Activated T-helper 2 cell treated with anti-CD3 and anti-CD28 coated beads, Interferon-gamma antibody, Interleukin-2, Interleukin-4, amounts not matched to agents 10 μg/mL and 5 μg/mL and 100 μg/mL, durations not matched to agents 14 hours and 24 hours and 36 hours (primary cell): ENCODE measurements at regions not wholly inside any gene's neighbourhood (a gene's known extent, or its start where the extent isn't known, plus 50 kb on each side); places are given as distances from the start of the nearest gene placed in this dataset.

Source experiments
- DNase-seq: peaks from one replicate; pipeline ENCODE4 v3.0.0; 2021; ENCODE audit warnings: low spot score
- H3K27ac Mint-ChIP-seq: one replicate; pipeline ENCODE4 v1.8.0; 2021; ENCODE audit warnings: mixed read lengths
- H3K27me3 Mint-ChIP-seq: one replicate; pipeline ENCODE4 v1.8.0; 2021; ENCODE audit warnings: low read depth, mixed read lengths
- H3K36me3 Mint-ChIP-seq: one replicate; pipeline ENCODE4 v1.8.0; 2021; ENCODE audit warnings: low read depth, mixed read lengths
- H3K4me1 Mint-ChIP-seq: one replicate; pipeline ENCODE4 v1.8.0; 2021; ENCODE audit warnings: low read depth, mixed read lengths
- H3K4me3 Mint-ChIP-seq: one replicate; pipeline ENCODE4 v1.8.0; 2021; ENCODE audit warnings: low read depth, mild to moderate bottlenecking, moderate library complexity, mixed read lengths
- H3K9me3 Mint-ChIP-seq: one replicate; pipeline ENCODE4 v1.8.0; 2021; ENCODE audit warnings: mixed read lengths
- intact Hi-C: fragments of 100-400 bp; cut with micrococcal nuclease; formaldehyde crosslinking; loops from one replicate; pipeline ENCODE4 v1.15.1; 2023

DNA sequence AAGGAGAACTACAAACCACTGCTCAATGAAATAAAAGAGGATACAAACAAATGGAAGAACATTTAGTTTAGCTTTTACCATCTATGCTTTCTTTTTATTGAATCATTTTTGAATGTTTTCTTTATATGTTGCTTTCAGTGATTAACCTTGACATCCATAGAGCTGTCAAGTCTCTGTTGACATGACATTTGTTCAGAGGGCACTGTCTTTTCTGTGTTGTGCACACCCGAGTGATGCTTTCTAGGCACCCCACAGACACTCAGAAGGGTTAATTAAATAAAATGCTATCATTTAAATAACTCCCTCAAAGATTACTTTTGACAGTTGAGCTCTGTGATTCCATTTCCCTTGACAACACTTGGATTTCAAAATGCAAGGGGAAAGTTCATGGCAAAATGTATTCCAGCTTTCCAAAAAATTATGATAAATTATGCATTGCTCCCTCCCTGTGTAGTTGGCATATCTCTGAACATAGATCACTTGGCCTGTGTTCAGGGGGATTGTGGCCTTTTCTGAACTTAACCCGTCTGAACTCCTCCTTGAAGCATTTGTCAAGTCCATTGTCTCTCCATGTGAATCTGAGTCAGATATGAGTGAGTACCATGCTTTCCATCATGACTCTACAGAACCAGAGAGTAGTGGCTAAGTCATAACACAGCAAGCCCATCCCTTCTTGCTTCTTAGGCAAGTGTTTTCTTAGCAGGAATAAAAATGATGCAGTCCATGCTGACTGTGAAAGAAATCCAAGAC, 372.6 kb downstream of the RPRM start:
- Mint-ChIP-seq H3K27ac (no peak overlapping the region), H3K27me3 (no peaks in the 10 kb centered on the region), H3K4me3 (no peak overlapping the region), H3K4me1 (no peaks in the 10 kb centered on the region), H3K36me3 (no peaks in the 10 kb centered on the region), H3K9me3 (no peaks in the 10 kb centered on the region)
- intact Hi-C loops: no loop called here
- DNase-seq: no peak

DNA sequence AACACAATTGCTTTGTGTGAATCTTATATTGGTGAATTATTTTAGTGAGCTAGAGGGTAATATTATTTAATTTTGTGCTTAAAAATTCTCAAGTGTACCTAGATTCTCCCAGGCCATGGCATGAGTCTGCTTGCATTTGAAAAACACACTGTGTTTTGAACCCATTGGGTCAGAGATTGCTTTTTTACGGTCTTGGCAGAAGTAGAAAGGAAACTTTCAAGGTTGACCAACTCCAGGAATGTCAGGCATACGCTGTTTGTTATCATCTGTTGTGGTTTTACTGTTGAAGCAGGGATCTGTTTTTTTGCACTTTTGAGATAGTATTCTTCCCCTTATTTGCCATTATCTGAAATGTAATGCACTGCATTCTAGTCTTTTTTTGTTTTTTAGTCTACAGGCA, 377.4 kb downstream of the RPRM start:
- no peaks in the 10 kb centered on the region for H3K4me1 Mint-ChIP-seq
- no peak overlapping the region for H3K27ac Mint-ChIP-seq
- H3K9me3 Mint-ChIP-seq: peaks cover 3% of the 10 kb centered on the region
- intact Hi-C loops: no loop called here
- no peak overlapping the region for H3K4me3 Mint-ChIP-seq
- no peak for DNase-seq
- H3K36me3 Mint-ChIP-seq: no peaks in the 10 kb centered on the region
- H3K27me3 Mint-ChIP-seq: no peaks in the 10 kb centered on the region

DNA sequence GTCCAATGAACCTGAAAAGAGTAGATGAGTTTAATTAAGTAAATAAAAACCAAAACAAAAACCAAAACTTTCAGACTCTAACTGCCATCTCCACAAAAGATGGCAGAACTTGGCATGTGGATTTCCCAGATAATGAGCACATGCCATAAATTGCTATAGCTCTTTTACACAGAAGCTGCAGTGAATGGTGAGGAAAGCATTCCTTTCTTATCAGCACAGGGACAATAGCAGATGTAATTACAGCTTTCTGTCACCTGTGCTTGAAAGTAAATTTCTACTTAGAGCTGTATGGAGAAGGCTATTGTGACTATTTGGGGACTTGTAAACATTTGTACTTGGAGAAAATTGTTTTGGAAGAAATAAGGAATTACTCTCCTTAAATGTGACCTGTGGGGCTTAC, 378.4 kb downstream of the RPRM start:
- H3K27ac Mint-ChIP-seq: no peak overlapping the region
- H3K4me1 Mint-ChIP-seq: no peaks in the 10 kb centered on the region
- no peak for DNase-seq
- peaks cover 3% of the 10 kb centered on the region for H3K9me3 Mint-ChIP-seq
- no peak overlapping the region for H3K4me3 Mint-ChIP-seq
- no peaks in the 10 kb centered on the region for H3K27me3 Mint-ChIP-seq
- intact Hi-C loops: no loop called here
- no peaks in the 10 kb centered on the region for H3K36me3 Mint-ChIP-seq

DNA sequence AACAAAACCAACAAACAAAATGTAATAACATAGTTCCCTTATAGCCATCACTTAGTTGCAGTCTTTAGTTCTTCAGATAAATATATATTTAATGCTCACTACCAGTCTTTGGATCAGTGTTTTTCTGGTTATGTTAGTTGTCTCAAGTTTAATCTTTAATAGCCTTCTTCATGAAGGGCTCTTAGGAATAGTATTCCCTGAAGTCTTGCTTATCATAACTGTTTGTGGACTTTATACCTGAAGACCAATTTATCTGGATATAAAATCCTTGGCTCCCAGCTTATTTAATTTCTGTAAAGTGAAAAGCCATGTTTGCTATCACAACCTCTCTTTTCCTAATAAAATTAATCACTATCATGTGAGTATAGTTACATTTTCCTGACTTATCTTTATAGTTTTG, 379.7 kb downstream of the ARL6IP6 start:
- no peak overlapping the region for H3K4me3 Mint-ChIP-seq
- peaks cover 3% of the 10 kb centered on the region for H3K9me3 Mint-ChIP-seq
- intact Hi-C loops: no loop called here
- no peaks in the 10 kb centered on the region for H3K27me3 Mint-ChIP-seq
- H3K4me1 Mint-ChIP-seq: no peaks in the 10 kb centered on the region
- no peaks in the 10 kb centered on the region for H3K36me3 Mint-ChIP-seq
- no peak for DNase-seq
- no peak overlapping the region for H3K27ac Mint-ChIP-seq

DNA sequence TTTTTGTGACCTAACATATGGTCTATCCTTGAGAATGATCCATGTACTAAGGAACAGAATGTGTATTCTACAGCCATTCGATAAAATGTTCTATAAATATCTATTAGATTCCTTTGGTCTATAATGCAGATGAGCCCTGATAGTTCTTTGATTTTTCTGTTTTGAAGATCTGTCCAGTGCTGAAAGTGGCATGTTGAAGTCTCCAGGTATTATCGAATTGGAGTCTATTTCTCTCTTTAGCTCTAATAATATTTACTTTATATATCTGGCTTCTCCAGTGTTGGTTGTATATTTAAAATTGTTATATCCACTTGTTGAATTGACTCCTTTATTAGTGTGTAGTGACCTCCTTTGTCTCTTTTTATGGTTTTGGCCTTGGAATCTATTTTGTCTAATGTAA, 377.9 kb downstream of the ARL6IP6 start:
- H3K4me1 Mint-ChIP-seq: no peaks in the 10 kb centered on the region
- H3K27me3 Mint-ChIP-seq: no peaks in the 10 kb centered on the region
- H3K9me3 Mint-ChIP-seq: peaks cover 8% of the 10 kb centered on the region
- H3K4me3 Mint-ChIP-seq: no peak overlapping the region
- H3K27ac Mint-ChIP-seq: no peak overlapping the region
- no peak for DNase-seq
- intact Hi-C loops: no loop called here
- H3K36me3 Mint-ChIP-seq: no peaks in the 10 kb centered on the region

DNA sequence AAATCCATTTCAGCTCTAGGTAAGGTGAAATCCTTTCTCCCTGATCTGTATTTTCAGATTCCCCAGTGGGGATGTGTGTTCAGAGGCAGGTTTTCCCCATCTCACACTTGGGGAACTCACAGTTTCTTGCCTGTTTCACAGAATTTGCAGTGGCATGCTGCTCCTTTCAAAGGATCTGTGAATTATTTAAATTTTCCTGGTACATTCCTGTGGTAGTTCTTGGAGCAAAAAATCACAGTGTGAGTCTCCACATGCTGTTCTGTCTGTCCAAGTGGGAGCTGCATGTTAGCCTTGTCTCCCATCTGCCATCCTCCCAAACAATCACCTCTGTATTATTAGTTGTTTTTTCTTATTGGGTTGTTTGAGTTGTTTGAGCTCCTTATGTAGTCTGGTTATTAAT, 372.9 kb downstream of the ARL6IP6 start:
- intact Hi-C loops: no loop called here
- Mint-ChIP-seq H3K27ac (no peak overlapping the region), H3K27me3 (no peaks in the 10 kb centered on the region), H3K36me3 (no peaks in the 10 kb centered on the region), H3K4me3 (no peak overlapping the region), H3K4me1 (no peaks in the 10 kb centered on the region), H3K9me3 (peaks cover 5% of the 10 kb centered on the region)
- DNase-seq: no peak

DNA sequence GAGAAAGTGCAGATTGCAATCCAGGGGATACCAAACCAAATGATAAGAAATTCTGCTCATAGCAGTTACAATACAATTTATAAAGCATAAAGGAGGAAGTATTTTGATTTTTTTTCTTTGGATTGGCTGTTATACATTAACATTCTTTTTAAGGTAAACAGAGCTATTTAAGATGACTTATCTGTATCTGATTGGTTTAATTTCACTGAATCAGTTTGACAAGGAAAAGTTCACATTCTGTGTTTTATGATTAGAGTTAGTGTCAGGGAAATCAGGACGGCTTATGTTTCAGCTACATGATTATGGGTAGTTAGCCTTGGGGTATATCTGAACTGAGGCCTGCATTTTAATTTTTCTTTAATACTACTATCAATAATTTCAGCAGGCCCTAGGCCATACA, 360.9 kb downstream of the ARL6IP6 start:
- Mint-ChIP-seq H3K4me1 (no peaks in the 10 kb centered on the region), H3K36me3 (no peaks in the 10 kb centered on the region), H3K27ac (no peak overlapping the region), H3K27me3 (no peaks in the 10 kb centered on the region), H3K9me3 (no peaks in the 10 kb centered on the region), H3K4me3 (no peak overlapping the region)
- intact Hi-C loops: no loop called here
- DNase-seq: no peak

DNA sequence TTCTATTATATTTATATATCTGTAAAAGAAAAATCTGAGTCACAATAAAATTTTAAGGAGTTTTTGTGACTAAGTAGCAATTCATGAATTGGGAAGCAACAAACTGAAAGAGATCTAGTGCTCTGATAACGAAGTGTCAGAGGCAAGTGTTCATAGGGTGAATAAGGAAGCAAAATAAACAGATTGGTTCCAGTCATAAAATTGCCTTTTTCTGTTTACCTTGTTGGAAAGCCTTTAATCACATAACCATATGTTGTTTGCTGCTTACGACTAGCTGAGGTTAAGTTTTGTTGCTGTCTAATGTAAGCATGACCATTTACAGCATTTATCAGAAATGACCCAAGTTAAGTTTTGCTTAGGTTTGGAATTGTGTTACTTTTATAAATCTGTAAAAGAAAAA, 358.9 kb downstream of the ARL6IP6 start:
- H3K27ac Mint-ChIP-seq: no peak overlapping the region
- intact Hi-C loops: no loop called here
- DNase-seq: no peak
- no peaks in the 10 kb centered on the region for H3K27me3 Mint-ChIP-seq
- H3K4me1 Mint-ChIP-seq: no peaks in the 10 kb centered on the region
- no peak overlapping the region for H3K4me3 Mint-ChIP-seq
- no peaks in the 10 kb centered on the region for H3K9me3 Mint-ChIP-seq
- H3K36me3 Mint-ChIP-seq: no peaks in the 10 kb centered on the region

DNA sequence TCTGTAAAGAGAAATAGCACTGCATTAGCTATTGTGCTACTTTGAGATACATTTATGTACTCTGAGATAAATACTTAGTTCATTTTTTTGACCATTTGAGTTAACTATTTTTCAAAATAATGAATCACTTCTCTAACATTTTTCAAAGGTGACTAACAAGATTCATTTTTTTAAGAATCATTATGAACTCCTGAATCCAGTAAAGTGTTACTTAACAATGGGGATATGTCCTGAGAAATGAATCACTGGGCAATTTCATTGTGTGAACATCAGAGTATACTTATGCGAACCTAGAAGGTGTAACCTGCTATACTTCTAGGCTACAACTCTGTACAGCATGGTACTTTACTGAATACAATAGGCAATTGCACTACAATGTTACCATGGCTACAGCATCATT, 355.8 kb downstream of the ARL6IP6 start:
- Mint-ChIP-seq H3K4me1 (no peaks in the 10 kb centered on the region), H3K27me3 (no peaks in the 10 kb centered on the region), H3K36me3 (no peaks in the 10 kb centered on the region), H3K27ac (no peak overlapping the region), H3K4me3 (no peak overlapping the region), H3K9me3 (no peaks in the 10 kb centered on the region)
- intact Hi-C loops: no loop called here
- no peak for DNase-seq

DNA sequence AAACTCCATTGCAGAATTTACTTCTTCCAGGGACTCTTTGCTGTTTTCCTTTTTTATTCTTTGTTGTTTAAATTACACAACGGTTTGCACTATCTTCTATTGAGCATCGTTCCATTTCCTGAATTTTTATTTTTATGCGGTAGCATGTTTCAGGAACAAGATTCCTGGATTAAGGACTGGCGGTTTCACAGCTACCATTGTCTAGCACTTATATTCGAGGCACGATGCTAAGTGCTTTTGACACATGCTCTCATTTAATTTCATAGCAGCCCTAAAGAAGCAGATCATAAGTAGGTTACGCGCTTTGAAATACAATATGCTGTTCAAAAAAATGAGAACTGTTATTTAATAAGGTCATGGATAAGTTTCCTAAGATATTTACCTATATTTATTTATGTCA, 354.4 kb downstream of the ARL6IP6 start:
- no peaks in the 10 kb centered on the region for H3K9me3 Mint-ChIP-seq
- H3K36me3 Mint-ChIP-seq: no peaks in the 10 kb centered on the region
- H3K4me1 Mint-ChIP-seq: no peaks in the 10 kb centered on the region
- H3K27me3 Mint-ChIP-seq: no peaks in the 10 kb centered on the region
- DNase-seq: no peak
- no peak overlapping the region for H3K4me3 Mint-ChIP-seq
- H3K27ac Mint-ChIP-seq: no peak overlapping the region
- intact Hi-C loops: no loop called here

DNA sequence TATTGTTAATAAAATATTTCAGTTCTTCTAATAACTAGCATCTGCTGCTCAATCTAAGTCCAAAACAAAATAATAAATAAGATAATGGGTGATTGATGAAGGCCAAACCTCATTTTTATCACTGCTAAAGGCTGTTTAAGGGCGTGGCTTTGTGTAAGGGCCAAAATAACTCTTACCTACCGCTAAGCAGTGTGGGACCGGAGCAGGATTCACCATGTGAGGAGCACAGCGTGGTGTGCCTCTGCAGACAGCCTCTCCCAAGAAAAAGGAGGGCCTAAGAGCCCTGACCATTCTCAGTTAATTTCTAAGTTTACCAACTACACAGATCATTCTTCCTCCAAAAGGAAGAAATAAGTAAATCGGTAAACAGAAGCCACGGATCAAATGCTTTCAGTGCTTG, 353.7 kb downstream of the ARL6IP6 start:
- Mint-ChIP-seq H3K4me1 (no peaks in the 10 kb centered on the region), H3K27me3 (no peaks in the 10 kb centered on the region), H3K9me3 (no peaks in the 10 kb centered on the region), H3K36me3 (no peaks in the 10 kb centered on the region), H3K4me3 (no peak overlapping the region), H3K27ac (no peak overlapping the region)
- intact Hi-C loops: no loop called here
- no peak for DNase-seq

DNA sequence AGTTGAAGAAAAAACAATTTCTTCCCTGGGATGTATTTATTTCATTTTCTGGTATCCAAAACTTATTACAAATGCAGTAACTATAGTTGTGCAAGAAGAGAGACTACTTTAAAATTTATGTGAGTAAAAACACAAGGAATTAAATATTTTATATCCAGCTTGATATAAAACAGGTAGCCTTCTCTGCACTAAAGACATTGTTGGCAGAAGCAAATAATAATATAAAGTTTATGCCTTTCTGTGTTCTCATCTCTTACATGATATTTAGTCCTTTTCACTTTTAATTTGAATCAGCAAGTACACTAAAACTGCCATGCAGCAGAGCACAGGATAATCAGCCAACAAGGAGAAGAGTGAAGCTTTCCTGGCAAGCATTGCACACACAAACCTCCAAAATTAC, 352.7 kb downstream of the ARL6IP6 start:
- Mint-ChIP-seq H3K27ac (no peak overlapping the region), H3K4me1 (no peaks in the 10 kb centered on the region), H3K4me3 (no peak overlapping the region), H3K36me3 (no peaks in the 10 kb centered on the region), H3K9me3 (no peaks in the 10 kb centered on the region), H3K27me3 (no peaks in the 10 kb centered on the region)
- no peak for DNase-seq
- intact Hi-C loops: no loop called here

DNA sequence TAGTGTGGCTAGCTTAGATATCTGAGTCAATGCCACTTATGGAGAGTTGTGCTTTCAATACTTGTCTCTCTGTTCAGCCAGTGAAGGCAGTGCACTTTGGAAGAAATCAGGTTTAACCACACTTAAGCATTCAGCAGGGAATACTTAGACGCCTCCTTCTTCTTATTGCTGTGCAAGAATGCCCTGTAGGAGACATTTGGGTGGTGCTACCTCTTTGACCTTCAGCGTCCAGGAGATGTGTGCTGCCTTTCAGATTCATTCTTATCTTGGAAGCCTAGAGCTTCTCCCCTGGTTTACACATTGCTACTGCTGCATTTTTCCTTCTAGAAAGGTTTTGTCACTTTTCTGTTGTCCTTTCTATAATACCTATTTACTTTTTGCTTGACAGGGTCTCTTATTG, 350.5 kb downstream of the ARL6IP6 start:
- Mint-ChIP-seq H3K4me1 (no peaks in the 10 kb centered on the region), H3K36me3 (no peaks in the 10 kb centered on the region), H3K4me3 (no peak overlapping the region), H3K9me3 (no peaks in the 10 kb centered on the region), H3K27me3 (no peaks in the 10 kb centered on the region), H3K27ac (no peak overlapping the region)
- no peak for DNase-seq
- intact Hi-C loops: no loop called here

DNA sequence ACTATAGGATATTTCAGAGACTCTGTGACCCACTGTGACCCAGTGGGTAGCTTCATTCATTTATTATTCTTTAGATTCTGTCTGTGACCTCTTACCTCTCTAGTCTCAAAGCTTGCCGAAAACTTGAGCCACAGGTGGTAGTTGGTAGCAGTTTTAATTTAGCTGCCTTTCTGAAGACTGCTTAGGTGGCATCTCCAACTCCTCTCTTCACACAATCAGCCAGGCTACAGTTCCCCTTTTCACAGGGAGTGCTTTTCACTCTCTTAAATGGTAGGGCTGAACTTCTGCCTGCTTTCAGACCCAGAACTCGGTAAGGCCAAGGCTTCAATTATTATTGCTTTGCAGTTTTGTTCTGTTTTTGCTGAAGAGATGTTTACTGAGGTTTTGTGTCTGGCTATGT, 349.6 kb downstream of the ARL6IP6 start:
- no peaks in the 10 kb centered on the region for H3K9me3 Mint-ChIP-seq
- H3K4me3 Mint-ChIP-seq: no peak overlapping the region
- no peaks in the 10 kb centered on the region for H3K4me1 Mint-ChIP-seq
- no peaks in the 10 kb centered on the region for H3K27me3 Mint-ChIP-seq
- intact Hi-C loops: no loop called here
- no peaks in the 10 kb centered on the region for H3K36me3 Mint-ChIP-seq
- H3K27ac Mint-ChIP-seq: no peak overlapping the region
- DNase-seq: no peak
